ENCODE measurements at regions not wholly inside any gene's neighbourhood (a gene's known extent, or its start where the extent isn't known, plus 50 kb on each side); places are given as distances from the start of the nearest gene placed in this dataset.

DNA sequence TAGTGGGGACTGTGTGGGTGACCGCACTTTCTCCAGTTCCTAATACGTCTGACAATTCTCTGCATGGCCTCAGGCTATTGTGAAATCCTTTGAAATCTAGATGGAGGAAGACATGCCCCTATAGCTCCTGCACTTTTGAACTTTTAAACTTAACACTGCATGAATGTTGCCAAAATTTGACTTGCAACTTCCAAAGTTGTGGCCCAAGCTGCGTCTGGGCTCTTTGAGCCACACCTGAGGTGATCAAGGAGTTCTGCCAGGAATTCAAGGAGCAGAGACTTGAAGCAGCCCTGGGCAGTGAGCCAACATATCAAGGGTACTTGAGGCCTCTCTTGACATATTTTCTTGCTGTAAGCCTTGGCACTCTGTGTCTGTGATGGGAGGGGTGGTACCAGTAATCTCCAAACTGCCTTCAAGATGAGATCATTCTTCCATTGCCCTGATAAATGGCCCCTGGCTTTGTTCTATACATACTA is 1336.1 kb upstream of the CDH9 start:
- H3K27ac ChIP-seq (ENCODE audit: low read depth, low read length), result no peak overlapping the region
- no peak for TF ChIP-seq EZH2phosphoT487 (IDR thresholded peaks at IDR 0.05; ENCODE audit: borderline replicate concordance, low read length)
- TF ChIP-seq, protein P1, sequence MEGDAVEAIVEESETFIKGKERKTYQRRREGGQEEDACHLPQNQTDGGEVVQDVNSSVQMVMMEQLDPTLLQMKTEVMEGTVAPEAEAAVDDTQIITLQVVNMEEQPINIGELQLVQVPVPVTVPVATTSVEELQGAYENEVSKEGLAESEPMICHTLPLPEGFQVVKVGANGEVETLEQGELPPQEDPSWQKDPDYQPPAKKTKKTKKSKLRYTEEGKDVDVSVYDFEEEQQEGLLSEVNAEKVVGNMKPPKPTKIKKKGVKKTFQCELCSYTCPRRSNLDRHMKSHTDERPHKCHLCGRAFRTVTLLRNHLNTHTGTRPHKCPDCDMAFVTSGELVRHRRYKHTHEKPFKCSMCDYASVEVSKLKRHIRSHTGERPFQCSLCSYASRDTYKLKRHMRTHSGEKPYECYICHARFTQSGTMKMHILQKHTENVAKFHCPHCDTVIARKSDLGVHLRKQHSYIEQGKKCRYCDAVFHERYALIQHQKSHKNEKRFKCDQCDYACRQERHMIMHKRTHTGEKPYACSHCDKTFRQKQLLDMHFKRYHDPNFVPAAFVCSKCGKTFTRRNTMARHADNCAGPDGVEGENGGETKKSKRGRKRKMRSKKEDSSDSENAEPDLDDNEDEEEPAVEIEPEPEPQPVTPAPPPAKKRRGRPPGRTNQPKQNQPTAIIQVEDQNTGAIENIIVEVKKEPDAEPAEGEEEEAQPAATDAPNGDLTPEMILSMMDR (IDR thresholded peaks at IDR 0.05; ENCODE audit: low read depth, low read length, poor library complexity, severe bottlenecking), result no peak
- no peaks in the 10 kb centered on the region for H3K27me3 ChIP-seq (ENCODE audit: control insufficient read depth, low read length)
- H3F3A ChIP-seq (ENCODE audit: control insufficient read depth, insufficient read depth), result no peaks in the 10 kb centered on the region
- H3K9me3 ChIP-seq (ENCODE audit: control insufficient read depth, insufficient read depth, low read length), result no peaks in the 10 kb centered on the region
- H3K9me2 ChIP-seq (replicated peaks; ENCODE audit: control insufficient read depth, low read length), result no peaks in the 10 kb centered on the region
- H3K36me3 ChIP-seq (ENCODE audit: control insufficient read depth, low read length), result no peaks in the 10 kb centered on the region
- no peaks in the 10 kb centered on the region for H4K20me1 ChIP-seq (ENCODE audit: control insufficient read depth, insufficient read depth, low read depth, low read length)
- no peak overlapping the region for H3K4me2 ChIP-seq (ENCODE audit: low read length)
- no peaks in the 10 kb centered on the region for H3K4me1 ChIP-seq (ENCODE audit: control insufficient read depth, low read length)
- H3K4me3 ChIP-seq (ENCODE audit: low read length), result no peak overlapping the region
- H3K79me2 ChIP-seq (ENCODE audit: control insufficient read depth, low read length), result no peaks in the 10 kb centered on the region

DNA sequence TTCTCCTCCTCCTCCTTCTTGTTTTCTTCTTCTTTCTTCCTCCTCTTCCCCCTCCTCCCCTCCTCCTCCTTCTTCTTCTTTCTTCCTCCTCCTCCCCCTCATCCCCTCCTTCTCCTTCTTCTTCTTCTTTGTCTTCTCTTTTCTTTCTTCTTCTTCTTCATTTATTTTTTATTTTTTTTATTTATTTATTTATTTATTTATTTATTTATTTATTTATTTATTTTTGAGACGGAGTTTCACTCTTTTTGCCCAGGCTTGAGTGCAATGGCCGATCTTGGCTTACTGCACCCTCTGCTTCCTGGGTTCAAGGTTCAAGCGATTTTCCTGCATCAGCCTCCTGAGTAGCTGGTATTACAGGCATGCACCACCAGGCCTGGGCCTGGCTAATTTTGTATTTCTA is 1332.5 kb upstream of the CDH9 start:
- no peaks in the 10 kb centered on the region for H4K20me1 ChIP-seq (ENCODE audit: control insufficient read depth, insufficient read depth, low read depth, low read length)
- H3K27me3 ChIP-seq (ENCODE audit: control insufficient read depth, low read length), result no peaks in the 10 kb centered on the region
- H3K4me3 ChIP-seq (ENCODE audit: low read length), result no peak overlapping the region
- TF ChIP-seq, protein P1 (IDR thresholded peaks at IDR 0.05; ENCODE audit: low read depth, low read length, poor library complexity, severe bottlenecking), result no peak
- TF ChIP-seq EZH2phosphoT487 (IDR thresholded peaks at IDR 0.05; ENCODE audit: borderline replicate concordance, low read length), result no peak
- H3K9me3 ChIP-seq (ENCODE audit: control insufficient read depth, insufficient read depth, low read length), result no peaks in the 10 kb centered on the region; the same call in 1 of the 2 replicates
- no peaks in the 10 kb centered on the region for H3K4me1 ChIP-seq (ENCODE audit: control insufficient read depth, low read length)
- no peak overlapping the region for H3K27ac ChIP-seq (ENCODE audit: low read depth, low read length)
- no peak overlapping the region for H3K4me2 ChIP-seq (ENCODE audit: low read length)
- no peaks in the 10 kb centered on the region for H3K9me2 ChIP-seq (replicated peaks; ENCODE audit: control insufficient read depth, low read length)
- no peaks in the 10 kb centered on the region for H3K79me2 ChIP-seq (ENCODE audit: control insufficient read depth, low read length)
- no peaks in the 10 kb centered on the region for H3F3A ChIP-seq (ENCODE audit: control insufficient read depth, insufficient read depth)
- H3K36me3 ChIP-seq (ENCODE audit: control insufficient read depth, low read length), result no peaks in the 10 kb centered on the region

DNA sequence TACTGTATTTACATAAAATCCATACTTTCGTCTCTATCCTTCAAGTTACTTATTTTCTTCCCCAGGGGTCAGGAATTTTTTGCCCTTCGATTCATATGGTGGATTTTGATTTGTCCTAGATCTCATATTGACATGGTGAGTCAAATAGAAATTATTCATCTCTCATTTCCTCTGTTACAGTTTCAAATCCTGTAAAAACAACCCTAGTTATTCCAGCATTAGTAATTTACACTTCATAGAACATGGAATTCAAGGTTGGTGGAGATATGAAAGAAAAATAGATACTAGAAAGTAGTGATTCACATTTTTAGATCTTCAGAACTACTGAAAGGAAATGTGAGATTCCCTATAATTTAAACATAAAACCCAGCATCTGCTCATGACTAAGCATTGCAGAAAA is 1331.0 kb upstream of the CDH9 start:
- H3K4me3 ChIP-seq (ENCODE audit: low read length), result no peak overlapping the region
- no peak for TF ChIP-seq EZH2phosphoT487 (IDR thresholded peaks at IDR 0.05; ENCODE audit: borderline replicate concordance, low read length)
- TF ChIP-seq, protein P1 (IDR thresholded peaks at IDR 0.05; ENCODE audit: low read depth, low read length, poor library complexity, severe bottlenecking), result no peak
- H3K27ac ChIP-seq (ENCODE audit: low read depth, low read length), result no peak overlapping the region
- no peaks in the 10 kb centered on the region for H3F3A ChIP-seq (ENCODE audit: control insufficient read depth, insufficient read depth)
- H3K79me2 ChIP-seq (ENCODE audit: control insufficient read depth, low read length), result no peaks in the 10 kb centered on the region
- no peaks in the 10 kb centered on the region for H3K27me3 ChIP-seq (ENCODE audit: control insufficient read depth, low read length)
- H3K9me3 ChIP-seq (ENCODE audit: control insufficient read depth, insufficient read depth, low read length), result no peaks in the 10 kb centered on the region; the same call in 1 of the 2 replicates
- no peaks in the 10 kb centered on the region for H3K9me2 ChIP-seq (replicated peaks; ENCODE audit: control insufficient read depth, low read length)
- H3K4me1 ChIP-seq (ENCODE audit: control insufficient read depth, low read length), result no peaks in the 10 kb centered on the region
- H3K4me2 ChIP-seq (ENCODE audit: low read length), result no peak overlapping the region
- H3K36me3 ChIP-seq (ENCODE audit: control insufficient read depth, low read length), result no peaks in the 10 kb centered on the region
- no peaks in the 10 kb centered on the region for H4K20me1 ChIP-seq (ENCODE audit: control insufficient read depth, insufficient read depth, low read depth, low read length)
